ENCODE measurements at regions not wholly inside any gene's neighbourhood (a gene's known extent, or its start where the extent isn't known, plus 50 kb on each side); places are given as distances from the start of the nearest gene placed in this dataset.

DNA sequence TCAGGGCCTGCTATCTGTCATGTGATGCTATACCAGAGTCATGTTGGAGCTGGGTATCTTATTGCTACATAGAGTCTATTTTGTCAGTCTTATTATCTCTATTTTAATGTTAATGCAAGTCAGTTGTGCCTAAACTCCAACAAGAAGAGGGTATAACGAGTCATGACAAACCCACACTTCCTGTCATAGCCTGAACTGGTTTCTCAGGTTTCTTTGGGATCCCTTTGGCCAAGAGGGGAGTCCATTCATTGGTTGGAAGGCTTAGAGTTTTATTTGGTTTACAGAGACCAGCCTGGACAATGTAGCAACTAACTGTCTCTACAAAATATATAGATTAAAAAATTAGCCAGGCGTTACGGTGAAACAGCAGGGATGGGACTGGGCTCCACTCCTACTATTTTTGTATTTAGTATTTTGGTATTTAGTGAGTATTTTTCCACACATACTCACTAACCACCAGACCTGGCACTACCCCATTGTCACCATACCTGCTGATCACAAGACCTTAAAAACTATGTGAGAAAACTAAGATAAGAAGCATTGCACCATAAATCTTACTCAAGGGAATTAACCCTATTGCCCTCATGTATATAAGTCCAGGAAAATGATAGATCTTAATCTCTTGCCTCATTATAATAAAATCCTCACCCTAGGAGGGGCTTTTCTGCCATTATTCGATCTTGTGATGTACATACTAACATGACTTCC lies 387.5 kb downstream of the IPO8 start:
- H3K27me3 ChIP-seq (ENCODE audit: low read depth) = no peaks in the 10 kb centered on the region
- TF ChIP-seq, protein P1, sequence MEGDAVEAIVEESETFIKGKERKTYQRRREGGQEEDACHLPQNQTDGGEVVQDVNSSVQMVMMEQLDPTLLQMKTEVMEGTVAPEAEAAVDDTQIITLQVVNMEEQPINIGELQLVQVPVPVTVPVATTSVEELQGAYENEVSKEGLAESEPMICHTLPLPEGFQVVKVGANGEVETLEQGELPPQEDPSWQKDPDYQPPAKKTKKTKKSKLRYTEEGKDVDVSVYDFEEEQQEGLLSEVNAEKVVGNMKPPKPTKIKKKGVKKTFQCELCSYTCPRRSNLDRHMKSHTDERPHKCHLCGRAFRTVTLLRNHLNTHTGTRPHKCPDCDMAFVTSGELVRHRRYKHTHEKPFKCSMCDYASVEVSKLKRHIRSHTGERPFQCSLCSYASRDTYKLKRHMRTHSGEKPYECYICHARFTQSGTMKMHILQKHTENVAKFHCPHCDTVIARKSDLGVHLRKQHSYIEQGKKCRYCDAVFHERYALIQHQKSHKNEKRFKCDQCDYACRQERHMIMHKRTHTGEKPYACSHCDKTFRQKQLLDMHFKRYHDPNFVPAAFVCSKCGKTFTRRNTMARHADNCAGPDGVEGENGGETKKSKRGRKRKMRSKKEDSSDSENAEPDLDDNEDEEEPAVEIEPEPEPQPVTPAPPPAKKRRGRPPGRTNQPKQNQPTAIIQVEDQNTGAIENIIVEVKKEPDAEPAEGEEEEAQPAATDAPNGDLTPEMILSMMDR (IDR thresholded peaks at IDR 0.05; ENCODE audit: borderline replicate concordance) = no peak
- H3K27ac ChIP-seq (replicated peaks) = no peak overlapping the region
- no peak for DNase-seq
- no peak overlapping the region for H3K4me3 ChIP-seq
- no peaks in the 10 kb centered on the region for H3K4me1 ChIP-seq
- H3K9me3 ChIP-seq (replicated peaks) = peaks cover 27% of the 10 kb centered on the region
- intact Hi-C loops (cut with micrococcal nuclease) = no loop called here
- no peaks in the 10 kb centered on the region for H3K36me3 ChIP-seq

DNA sequence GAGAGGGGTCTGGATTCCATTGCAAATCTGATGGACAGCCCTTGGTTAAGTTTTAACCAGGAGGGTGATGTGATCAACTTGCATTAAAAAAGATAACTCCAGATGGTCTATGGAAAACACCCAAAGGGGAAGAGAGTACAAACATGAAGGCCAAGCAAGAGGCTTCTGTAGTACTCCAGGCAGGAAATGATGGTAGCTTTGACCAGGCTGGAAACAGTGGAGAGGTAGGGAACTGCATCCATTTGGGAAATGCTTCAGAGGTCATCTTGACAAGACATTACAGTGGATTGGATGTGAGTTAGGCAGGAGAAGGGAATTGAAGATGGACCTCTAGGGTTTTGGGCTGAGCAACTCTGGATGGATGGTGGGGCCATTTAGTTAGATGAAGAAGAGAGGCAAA lies 391.1 kb downstream of the IPO8 start:
- H3K27ac ChIP-seq (replicated peaks) = no peak overlapping the region
- intact Hi-C loops (cut with micrococcal nuclease) = no loop called here
- no peak for DNase-seq
- no peaks in the 10 kb centered on the region for H3K9me3 ChIP-seq (replicated peaks)
- H3K4me1 ChIP-seq = no peaks in the 10 kb centered on the region
- no peaks in the 10 kb centered on the region for H3K27me3 ChIP-seq (ENCODE audit: low read depth)
- H3K36me3 ChIP-seq = no peaks in the 10 kb centered on the region
- TF ChIP-seq, protein P1 (IDR thresholded peaks at IDR 0.05; ENCODE audit: borderline replicate concordance) = no peak
- no peak overlapping the region for H3K4me3 ChIP-seq

DNA sequence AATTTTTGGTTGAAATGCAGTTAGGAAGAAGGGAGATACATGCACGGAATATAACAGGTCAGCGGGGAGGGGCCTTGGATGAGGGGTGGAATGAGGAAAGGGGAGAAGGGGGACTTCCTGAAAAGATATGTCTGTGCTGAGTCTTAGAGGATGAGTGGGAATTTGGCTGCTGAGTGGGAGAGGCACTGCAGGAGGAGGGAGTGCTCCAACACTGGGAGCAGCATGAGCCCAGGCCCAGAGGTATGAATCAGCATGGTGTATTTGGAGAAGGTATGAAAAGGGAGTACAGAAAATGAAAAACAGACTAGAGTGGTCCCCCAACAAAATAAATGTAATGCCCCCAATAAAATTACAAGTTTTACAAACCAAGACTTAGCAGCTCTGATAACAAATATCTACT lies 394.4 kb downstream of the IPO8 start:
- DNase-seq = no peak
- intact Hi-C loops (cut with micrococcal nuclease) = no loop called here
- H3K27ac ChIP-seq (replicated peaks) = no peak overlapping the region
- no peaks in the 10 kb centered on the region for H3K4me1 ChIP-seq
- H3K9me3 ChIP-seq (replicated peaks) = no peaks in the 10 kb centered on the region
- no peaks in the 10 kb centered on the region for H3K36me3 ChIP-seq
- TF ChIP-seq, protein P1 (IDR thresholded peaks at IDR 0.05; ENCODE audit: borderline replicate concordance) = no peak
- no peaks in the 10 kb centered on the region for H3K27me3 ChIP-seq (ENCODE audit: low read depth)
- H3K4me3 ChIP-seq = no peak overlapping the region

DNA sequence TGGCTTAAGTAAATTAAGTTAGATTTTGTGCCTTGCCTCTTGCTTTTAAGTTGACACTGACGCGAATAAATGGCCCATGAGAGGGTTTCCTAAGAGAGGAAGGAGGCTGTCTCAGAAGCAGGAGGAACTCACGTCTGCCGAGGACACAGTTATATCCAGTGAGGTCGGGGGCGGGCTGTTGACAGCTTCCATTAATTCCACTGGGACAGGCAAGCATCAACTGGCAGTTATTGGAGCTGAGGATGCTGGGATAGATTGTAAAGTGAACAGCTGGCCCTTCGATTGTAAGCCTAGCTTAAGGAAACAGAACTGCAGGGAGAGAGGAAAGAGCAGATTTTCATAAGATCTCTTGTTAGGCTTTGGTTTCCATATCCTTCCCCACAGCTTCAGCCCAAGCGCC lies 399.2 kb downstream of the IPO8 start:
- no peak overlapping the region for H3K4me3 ChIP-seq
- no peak overlapping the region for H3K27ac ChIP-seq (replicated peaks)
- intact Hi-C loops (cut with micrococcal nuclease) = no loop called here
- H3K27me3 ChIP-seq (ENCODE audit: low read depth) = no peaks in the 10 kb centered on the region
- H3K9me3 ChIP-seq (replicated peaks) = peaks cover 19% of the 10 kb centered on the region
- H3K36me3 ChIP-seq = no peaks in the 10 kb centered on the region
- H3K4me1 ChIP-seq = no peaks in the 10 kb centered on the region
- TF ChIP-seq, protein P1 (IDR thresholded peaks at IDR 0.05; ENCODE audit: borderline replicate concordance) = no peak
- DNase-seq = no peak

DNA sequence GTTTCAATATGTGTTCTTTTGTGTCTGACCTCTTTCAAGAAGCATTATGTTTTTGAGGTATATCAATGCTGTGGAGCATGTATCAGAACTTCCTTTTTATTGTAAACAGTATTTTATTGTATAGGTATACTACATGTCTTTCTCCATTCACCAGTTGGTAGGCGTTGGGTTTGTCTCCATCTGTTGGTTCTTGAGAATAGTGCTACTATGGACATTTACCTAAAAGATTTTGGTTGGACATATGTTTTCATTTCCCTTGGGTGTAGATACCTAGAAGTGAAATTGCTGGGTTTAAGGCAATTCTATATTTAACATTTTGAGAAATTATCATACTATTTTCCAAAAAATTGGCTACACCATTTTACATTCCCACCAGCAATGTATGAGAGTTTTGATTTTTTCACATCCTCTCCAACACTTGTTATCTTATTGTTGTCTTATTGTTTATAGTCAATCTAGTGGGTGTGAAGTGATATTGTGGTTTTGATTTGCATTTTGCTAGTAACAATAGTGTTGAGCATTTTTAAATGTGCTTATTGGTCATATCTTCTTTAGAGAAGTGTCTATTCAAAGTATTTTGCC lies 409.2 kb downstream of the IPO8 start:
- DNase-seq = no peak
- TF ChIP-seq, protein P1 (IDR thresholded peaks at IDR 0.05; ENCODE audit: borderline replicate concordance) = peak; percentile 61
- H3K27ac ChIP-seq (replicated peaks) = no peak overlapping the region
- H3K9me3 ChIP-seq (replicated peaks) = no peaks in the 10 kb centered on the region
- no peaks in the 10 kb centered on the region for H3K36me3 ChIP-seq
- no peak overlapping the region for H3K4me3 ChIP-seq
- no peaks in the 10 kb centered on the region for H3K27me3 ChIP-seq (ENCODE audit: low read depth)
- H3K4me1 ChIP-seq = no peaks in the 10 kb centered on the region
- intact Hi-C loops (cut with micrococcal nuclease) = no loop called here
